ENCODE measurements at regions not wholly inside any gene's neighbourhood (a gene's known extent, or its start where the extent isn't known, plus 50 kb on each side); places are given as distances from the start of the nearest gene placed in this dataset.

GRCh38 chr1:36597514-36597913 lies 114.8 kb upstream of the CSF3R start:
- Histone ChIP-seq H3K27me3 (ENCODE audit: control insufficient read depth in 1 of 2, insufficient read depth in 2 of 2, low read length in 2 of 2) (peaks cover 17 to 19% of the 10 kb centered on the region in 2 donors), H3K4me3 (ENCODE audit: low read length in 2 of 2) (no peak overlapping the region), H3K27ac (ENCODE audit: low read length) (no peak overlapping the region), H3K4me1 (ENCODE audit: control insufficient read depth, insufficient read depth, low read length) (no peaks in the 10 kb centered on the region), H3K9ac (ENCODE audit: low read length in 2 of 2) (no peak overlapping the region), H3K36me3 (ENCODE audit: control insufficient read depth in 2 of 2, insufficient read depth in 2 of 2, low read length in 2 of 2) (no peaks in the 10 kb centered on the region), H3K9me3 (ENCODE audit: control insufficient read depth in 2 of 2, low read length in 2 of 2) (no peaks in the 10 kb centered on the region)

DNA sequence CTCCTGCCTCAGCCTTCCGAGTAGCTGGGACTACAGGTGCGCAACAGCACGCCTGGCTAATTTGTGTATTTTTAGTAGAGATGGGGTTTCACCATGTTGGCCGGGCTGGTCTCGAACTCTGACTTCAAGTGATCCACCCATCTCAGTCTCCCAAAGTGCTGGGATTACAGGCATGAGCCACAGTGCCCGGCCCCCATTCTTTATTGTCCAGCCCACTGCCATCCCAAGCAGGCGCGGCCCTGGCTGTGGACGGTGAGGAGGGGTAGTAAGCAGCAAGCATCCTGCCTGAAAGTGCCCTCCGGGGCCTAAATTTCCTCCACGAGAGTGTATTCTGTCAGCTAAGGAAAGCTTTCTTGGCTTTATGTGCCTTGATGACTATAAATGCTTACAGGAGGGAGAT lies 113.2 kb upstream of the CSF3R start:
- Histone ChIP-seq H3K4me1 (ENCODE audit: control insufficient read depth, insufficient read depth, low read length) (no peaks in the 10 kb centered on the region), H3K9me3 (ENCODE audit: control insufficient read depth in 2 of 2, low read length in 2 of 2) (no peaks in the 10 kb centered on the region), H3K27ac (ENCODE audit: low read length) (no peak overlapping the region), H3K36me3 (ENCODE audit: control insufficient read depth in 2 of 2, insufficient read depth in 2 of 2, low read length in 2 of 2) (no peaks in the 10 kb centered on the region), H3K9ac (ENCODE audit: low read length in 2 of 2) (no peak overlapping the region), H3K4me3 (ENCODE audit: low read length in 2 of 2) (no peak overlapping the region), H3K27me3 (ENCODE audit: control insufficient read depth in 1 of 2, insufficient read depth in 2 of 2, low read length in 2 of 2) (peaks cover 22 to 30% of the 10 kb centered on the region in 2 donors)

GRCh38 chr1:36595349-36595748 lies 112.6 kb upstream of the CSF3R start:
- H3K4me1 ChIP-seq (ENCODE audit: control insufficient read depth, insufficient read depth, low read length), result no peaks in the 10 kb centered on the region
- no peaks in the 10 kb centered on the region for H3K36me3 ChIP-seq (ENCODE audit: control insufficient read depth in 2 of 2, insufficient read depth in 2 of 2, low read length in 2 of 2)
- peaks cover 22 to 30% of the 10 kb centered on the region in 2 donors for H3K27me3 ChIP-seq (ENCODE audit: control insufficient read depth in 1 of 2, insufficient read depth in 2 of 2, low read length in 2 of 2)
- no peak overlapping the region for H3K9ac ChIP-seq (ENCODE audit: low read length in 2 of 2)
- no peaks in the 10 kb centered on the region for H3K9me3 ChIP-seq (ENCODE audit: control insufficient read depth in 2 of 2, low read length in 2 of 2)
- H3K4me3 ChIP-seq (ENCODE audit: low read length in 2 of 2), result no peak overlapping the region
- H3K27ac ChIP-seq (ENCODE audit: low read length), result no peak overlapping the region

DNA sequence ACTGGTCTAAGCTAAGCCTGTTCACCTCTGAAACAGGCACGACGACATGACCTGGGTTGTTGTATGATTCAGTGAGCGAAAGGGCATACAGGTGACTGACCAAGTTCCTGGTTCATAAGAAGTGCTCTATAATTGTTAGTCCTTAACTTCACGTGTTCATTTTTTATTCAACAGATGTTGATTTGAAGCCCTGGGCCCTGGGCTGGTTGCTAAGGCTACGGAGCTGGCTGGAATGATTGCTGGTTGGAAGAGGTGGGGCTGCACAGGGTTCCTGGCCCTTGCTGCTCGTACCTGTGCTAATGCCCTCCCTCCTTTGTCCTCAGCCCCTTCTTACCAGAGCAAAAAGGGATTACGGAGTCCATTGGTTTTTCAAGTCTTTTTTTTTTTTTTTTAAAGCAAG lies 111.3 kb upstream of the CSF3R start:
- Histone ChIP-seq H3K9ac (ENCODE audit: low read length in 2 of 2) (no peak overlapping the region), H3K36me3 (ENCODE audit: control insufficient read depth in 2 of 2, insufficient read depth in 2 of 2, low read length in 2 of 2) (no peaks in the 10 kb centered on the region), H3K4me3 (ENCODE audit: low read length in 2 of 2) (no peak overlapping the region), H3K4me1 (ENCODE audit: control insufficient read depth, insufficient read depth, low read length) (no peaks in the 10 kb centered on the region), H3K27me3 (ENCODE audit: control insufficient read depth in 1 of 2, insufficient read depth in 2 of 2, low read length in 2 of 2) (peaks cover 30 to 37% of the 10 kb centered on the region in 2 donors), H3K27ac (ENCODE audit: low read length) (no peak overlapping the region), H3K9me3 (ENCODE audit: control insufficient read depth in 2 of 2, low read length in 2 of 2) (no peaks in the 10 kb centered on the region)

DNA sequence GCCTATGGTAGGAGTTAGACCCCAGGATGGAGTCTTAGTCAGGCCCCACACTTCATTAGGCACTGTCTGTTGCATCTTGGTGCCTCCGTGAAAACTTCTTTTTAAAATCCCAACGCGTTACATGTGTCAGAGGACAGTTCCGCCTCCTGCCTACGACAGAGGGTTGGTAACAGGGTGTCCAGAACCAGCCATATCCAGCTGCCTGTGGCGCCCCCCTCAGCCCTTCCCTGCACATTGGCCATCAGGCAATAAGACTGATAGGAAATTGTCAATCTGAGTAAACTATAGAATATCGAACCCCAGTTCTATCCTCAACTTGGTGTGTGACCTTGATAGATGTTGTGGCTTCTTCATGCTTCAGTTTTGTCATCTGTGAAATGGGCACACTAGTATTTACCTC lies 108.6 kb upstream of the CSF3R start:
- Histone ChIP-seq H3K4me1 (ENCODE audit: control insufficient read depth, insufficient read depth, low read length) (no peaks in the 10 kb centered on the region), H3K4me3 (ENCODE audit: low read length in 2 of 2) (no peak overlapping the region), H3K9me3 (ENCODE audit: control insufficient read depth in 2 of 2, low read length in 2 of 2) (no peaks in the 10 kb centered on the region), H3K27ac (ENCODE audit: low read length) (no peak overlapping the region), H3K36me3 (ENCODE audit: control insufficient read depth in 2 of 2, insufficient read depth in 2 of 2, low read length in 2 of 2) (no peaks in the 10 kb centered on the region), H3K27me3 (ENCODE audit: control insufficient read depth in 1 of 2, insufficient read depth in 2 of 2, low read length in 2 of 2) (peaks cover 43 to 47% of the 10 kb centered on the region in 2 donors), H3K9ac (ENCODE audit: low read length in 2 of 2) (no peak overlapping the region)

DNA sequence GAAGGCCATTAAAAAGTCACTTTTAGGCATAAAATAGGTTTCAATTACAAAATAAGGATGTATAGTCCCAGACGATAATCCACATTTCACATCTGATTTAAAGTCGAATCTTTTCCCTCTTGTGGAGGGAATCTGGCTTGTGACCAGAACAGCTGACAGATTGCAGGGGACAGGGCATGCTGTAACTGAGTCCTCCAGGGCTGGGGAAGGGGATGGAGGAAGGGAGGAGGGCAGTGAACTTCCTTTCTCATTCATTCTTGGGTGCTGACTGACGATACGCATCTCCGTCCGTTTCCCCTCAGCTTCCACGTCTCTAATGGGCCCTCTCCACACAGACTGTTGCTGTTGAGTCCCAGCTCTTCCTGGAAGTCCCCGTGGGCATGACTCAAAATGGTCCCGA lies 108.1 kb upstream of the CSF3R start:
- no peak overlapping the region for H3K27ac ChIP-seq (ENCODE audit: low read length)
- no peaks in the 10 kb centered on the region for H3K4me1 ChIP-seq (ENCODE audit: control insufficient read depth, insufficient read depth, low read length)
- H3K9ac ChIP-seq (ENCODE audit: low read length in 2 of 2), result no peak overlapping the region
- no peaks in the 10 kb centered on the region for H3K9me3 ChIP-seq (ENCODE audit: control insufficient read depth in 2 of 2, low read length in 2 of 2)
- H3K4me3 ChIP-seq (ENCODE audit: low read length in 2 of 2), result no peak overlapping the region
- peaks cover 48% of the 10 kb centered on the region in 2 donors for H3K27me3 ChIP-seq (ENCODE audit: control insufficient read depth in 1 of 2, insufficient read depth in 2 of 2, low read length in 2 of 2)
- H3K36me3 ChIP-seq (ENCODE audit: control insufficient read depth in 2 of 2, insufficient read depth in 2 of 2, low read length in 2 of 2), result no peaks in the 10 kb centered on the region

GRCh38 chr1:36590264-36590663 lies 107.6 kb upstream of the CSF3R start:
- no peak overlapping the region for H3K27ac ChIP-seq (ENCODE audit: low read length)
- peaks cover 48 to 52% of the 10 kb centered on the region in 2 donors for H3K27me3 ChIP-seq (ENCODE audit: control insufficient read depth in 1 of 2, insufficient read depth in 2 of 2, low read length in 2 of 2)
- no peak overlapping the region for H3K9ac ChIP-seq (ENCODE audit: low read length in 2 of 2)

DNA sequence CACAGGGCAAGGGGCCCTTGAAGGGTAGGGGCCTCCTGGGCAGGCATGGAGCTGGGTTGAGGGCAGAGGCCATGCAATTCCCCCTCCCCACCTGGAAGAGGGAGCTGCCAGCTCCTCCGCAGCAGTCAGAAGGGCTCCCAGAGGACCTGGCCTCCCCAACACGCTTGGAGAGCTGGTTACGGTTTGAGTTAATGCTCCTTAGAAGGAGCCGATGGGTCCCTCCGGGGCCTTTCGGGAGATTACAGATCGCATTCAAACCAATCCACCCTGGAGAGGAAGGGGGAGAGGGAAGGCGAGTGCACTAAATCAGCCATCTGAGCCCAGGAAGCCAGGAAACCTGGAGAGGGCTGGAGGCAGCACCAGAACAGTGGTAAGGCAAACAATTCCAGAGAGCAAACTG lies 106.3 kb upstream of the CSF3R start:
- H3K4me3 ChIP-seq (ENCODE audit: low read length in 2 of 2), result no peak overlapping the region
- H3K27ac ChIP-seq (ENCODE audit: low read length), result no peak overlapping the region
- no peak overlapping the region for H3K9ac ChIP-seq (ENCODE audit: low read length in 2 of 2)
- H3K4me1 ChIP-seq (ENCODE audit: control insufficient read depth, insufficient read depth, low read length), result no peaks in the 10 kb centered on the region
- H3K27me3 ChIP-seq (ENCODE audit: control insufficient read depth in 1 of 2, insufficient read depth in 2 of 2, low read length in 2 of 2), result peaks cover 49 to 62% of the 10 kb centered on the region in 2 donors
- no peaks in the 10 kb centered on the region for H3K9me3 ChIP-seq (ENCODE audit: control insufficient read depth in 2 of 2, low read length in 2 of 2)
- H3K36me3 ChIP-seq (ENCODE audit: control insufficient read depth in 2 of 2, insufficient read depth in 2 of 2, low read length in 2 of 2), result no peaks in the 10 kb centered on the region

More at GRCh38 chr1:36590264-36590663, 107.6 kb upstream of the CSF3R start:
- Histone ChIP-seq H3K36me3 (ENCODE audit: control insufficient read depth in 2 of 2, insufficient read depth in 2 of 2, low read length in 2 of 2) (no peaks in the 10 kb centered on the region), H3K4me1 (ENCODE audit: control insufficient read depth, insufficient read depth, low read length) (no peaks in the 10 kb centered on the region), H3K4me3 (ENCODE audit: low read length in 2 of 2) (no peak overlapping the region), H3K9me3 (ENCODE audit: control insufficient read depth in 2 of 2, low read length in 2 of 2) (no peaks in the 10 kb centered on the region)

DNA sequence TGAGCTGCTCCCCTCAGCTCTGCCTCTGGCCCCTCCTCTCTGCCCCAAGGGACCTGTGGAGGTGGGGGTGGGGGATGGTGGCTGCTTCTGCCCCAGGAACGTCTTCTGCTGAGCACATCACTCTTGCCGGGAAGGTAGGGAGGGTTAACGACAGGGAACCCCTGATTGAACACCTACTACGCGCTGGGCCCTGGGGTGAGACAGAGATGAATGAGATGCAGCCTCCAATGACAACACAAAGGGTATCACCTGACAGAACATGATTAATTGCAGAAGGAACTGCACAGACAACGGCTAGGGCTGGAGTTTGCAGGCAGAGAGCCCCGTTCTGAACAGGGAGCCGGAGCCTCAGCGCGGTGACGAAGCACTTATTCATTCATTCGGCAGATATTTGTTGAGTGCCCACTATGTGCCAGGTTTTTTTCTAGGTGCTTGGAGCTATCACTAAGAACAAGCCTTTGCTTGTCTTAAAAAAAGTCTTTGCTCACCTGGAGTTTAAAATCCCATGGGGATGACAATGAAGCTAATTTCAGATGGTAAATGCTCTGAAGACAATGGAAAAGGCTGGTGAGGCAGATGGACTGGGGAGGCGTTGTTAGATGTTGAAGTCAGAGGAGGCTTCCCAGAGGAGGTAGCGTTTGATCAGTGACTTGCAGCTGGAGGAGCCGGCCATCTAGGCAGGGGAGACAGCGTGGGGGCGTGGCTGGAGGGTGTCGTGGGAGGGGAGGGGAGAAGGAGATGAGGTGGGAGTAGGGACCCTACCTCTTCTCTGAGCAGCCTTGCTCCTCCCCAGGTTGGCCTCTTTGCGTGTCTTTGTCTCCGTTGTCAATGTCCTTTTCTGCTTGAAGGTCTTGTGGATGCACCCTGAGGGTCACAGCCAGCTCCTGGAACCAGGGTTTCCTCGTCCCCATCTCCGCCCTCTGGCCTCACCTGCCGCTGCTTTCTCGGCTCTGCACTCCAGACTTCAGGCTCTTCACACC lies 103.1 kb upstream of the CSF3R start:
- Histone ChIP-seq H3K4me1 (ENCODE audit: control insufficient read depth, insufficient read depth, low read length) (no peaks in the 10 kb centered on the region), H3K9ac (ENCODE audit: low read length in 2 of 2) (no peak overlapping the region), H3K4me3 (ENCODE audit: low read length in 2 of 2) (no peak overlapping the region), H3K27me3 (ENCODE audit: control insufficient read depth in 1 of 2, insufficient read depth in 2 of 2, low read length in 2 of 2) (peaks cover 37 to 59% of the 10 kb centered on the region in 2 donors), H3K36me3 (ENCODE audit: control insufficient read depth in 2 of 2, insufficient read depth in 2 of 2, low read length in 2 of 2) (no peaks in the 10 kb centered on the region), H3K27ac (ENCODE audit: low read length) (no peak overlapping the region), H3K9me3 (ENCODE audit: control insufficient read depth in 2 of 2, low read length in 2 of 2) (no peaks in the 10 kb centered on the region)

DNA sequence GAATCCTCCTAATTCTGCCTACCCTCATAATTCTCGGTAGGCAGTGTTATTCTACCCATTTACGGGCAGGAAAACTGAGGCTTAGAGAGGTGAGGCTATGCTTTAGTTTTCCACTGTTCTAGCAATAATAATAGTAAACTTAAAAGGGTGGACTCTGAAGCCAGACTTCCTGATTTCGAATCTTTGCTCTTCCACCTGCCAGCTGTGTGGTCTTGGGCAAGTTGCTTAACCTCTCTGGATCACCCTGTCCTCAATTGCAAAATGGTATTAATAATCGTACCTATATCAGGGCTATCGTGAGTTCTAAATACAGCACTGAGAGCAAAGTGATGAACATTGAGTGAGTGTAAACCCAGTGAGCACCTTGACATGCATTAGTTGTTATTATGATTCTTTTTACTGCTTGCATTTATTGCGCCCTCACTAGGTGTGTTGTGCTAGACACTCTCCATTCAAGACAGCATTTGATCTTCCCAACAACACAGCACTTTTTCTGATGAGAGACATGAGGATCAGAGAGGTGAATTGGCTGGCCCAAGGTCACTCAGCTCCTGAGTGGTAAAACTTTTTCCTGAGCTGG lies 102.3 kb upstream of the CSF3R start:
- Histone ChIP-seq H3K4me3 (ENCODE audit: low read length in 2 of 2) (no peak overlapping the region), H3K27me3 (ENCODE audit: control insufficient read depth in 1 of 2, insufficient read depth in 2 of 2, low read length in 2 of 2) (peaks cover 37 to 63% of the 10 kb centered on the region in 2 donors), H3K27ac (ENCODE audit: low read length) (no peak overlapping the region), H3K9me3 (ENCODE audit: control insufficient read depth in 2 of 2, low read length in 2 of 2) (no peaks in the 10 kb centered on the region), H3K36me3 (ENCODE audit: control insufficient read depth in 2 of 2, insufficient read depth in 2 of 2, low read length in 2 of 2) (no peaks in the 10 kb centered on the region), H3K9ac (ENCODE audit: low read length in 2 of 2) (no peak overlapping the region), H3K4me1 (ENCODE audit: control insufficient read depth, insufficient read depth, low read length) (no peaks in the 10 kb centered on the region)

Data from stomach smooth muscle (tissue), 2 donors.